ENCODE measurements at regions not wholly inside any gene's neighbourhood (a gene's known extent, or its start where the extent isn't known, plus 50 kb on each side); places are given as distances from the start of the nearest gene placed in this dataset.

GRCh38 chr12:107429006-107429705, 256.4 kb upstream of the PWP1 start:
- TF ChIP-seq PATZ1 (CRISPR knock-in tag; IDR thresholded peaks at IDR 0.05; ENCODE audit: borderline replicate concordance) (no peak), ARNTL (CRISPR knock-in tag; IDR thresholded peaks at IDR 0.05; ENCODE audit: borderline replicate concordance, low read depth) (no peak), POU6F1 (CRISPR knock-in tag; IDR thresholded peaks at IDR 0.05; ENCODE audit: borderline replicate concordance, low read depth) (no peak), ISL1 (CRISPR knock-in tag; IDR thresholded peaks at IDR 0.05) (no peak), SNAI2 (CRISPR knock-in tag; IDR thresholded peaks at IDR 0.05) (no peak), ESRRG (CRISPR knock-in tag; IDR thresholded peaks at IDR 0.05) (no peak), ZFP3 (CRISPR knock-in tag; IDR thresholded peaks at IDR 0.05) (no peak), ZNF565 (CRISPR knock-in tag; conservative IDR thresholded peaks at IDR 0.05; ENCODE audit: low read depth) (no peak), ZNF70 (CRISPR knock-in tag; IDR thresholded peaks at IDR 0.05) (no peak), GLIS3 (CRISPR knock-in tag; IDR thresholded peaks at IDR 0.05) (no peak), CREB5 (CRISPR knock-in tag; IDR thresholded peaks at IDR 0.05; ENCODE audit: low read depth) (no peak), CSDC2 (CRISPR knock-in tag; IDR thresholded peaks at IDR 0.05) (no peak)
